ENCODE measurements at regions not wholly inside any gene's neighbourhood (a gene's known extent, or its start where the extent isn't known, plus 50 kb on each side); places are given as distances from the start of the nearest gene placed in this dataset.
A peak's percentile ranks its signal among the peaks of the same experiment; 100 is the strongest.

DNA sequence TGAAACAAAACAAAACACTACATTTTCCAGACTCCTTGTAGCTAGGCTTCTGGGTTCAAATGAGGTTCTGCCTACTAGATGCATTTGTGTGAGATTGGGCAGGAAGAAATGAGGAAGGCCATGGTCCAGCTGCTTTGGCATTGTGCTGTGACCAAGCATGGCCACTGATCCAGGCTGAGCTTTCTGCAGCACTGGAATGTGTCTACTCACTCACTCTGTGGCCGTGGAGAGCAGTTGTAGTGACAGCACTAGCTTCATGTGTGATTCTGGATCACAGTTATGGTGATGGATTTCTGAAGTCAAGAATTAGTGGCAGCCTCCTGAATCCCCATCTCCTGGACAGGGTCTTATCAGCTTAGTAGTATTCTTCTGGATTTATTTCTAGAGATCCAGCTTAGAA is 358.9 kb downstream of the GPAT3 start:
- TF ChIP-seq, protein P1, sequence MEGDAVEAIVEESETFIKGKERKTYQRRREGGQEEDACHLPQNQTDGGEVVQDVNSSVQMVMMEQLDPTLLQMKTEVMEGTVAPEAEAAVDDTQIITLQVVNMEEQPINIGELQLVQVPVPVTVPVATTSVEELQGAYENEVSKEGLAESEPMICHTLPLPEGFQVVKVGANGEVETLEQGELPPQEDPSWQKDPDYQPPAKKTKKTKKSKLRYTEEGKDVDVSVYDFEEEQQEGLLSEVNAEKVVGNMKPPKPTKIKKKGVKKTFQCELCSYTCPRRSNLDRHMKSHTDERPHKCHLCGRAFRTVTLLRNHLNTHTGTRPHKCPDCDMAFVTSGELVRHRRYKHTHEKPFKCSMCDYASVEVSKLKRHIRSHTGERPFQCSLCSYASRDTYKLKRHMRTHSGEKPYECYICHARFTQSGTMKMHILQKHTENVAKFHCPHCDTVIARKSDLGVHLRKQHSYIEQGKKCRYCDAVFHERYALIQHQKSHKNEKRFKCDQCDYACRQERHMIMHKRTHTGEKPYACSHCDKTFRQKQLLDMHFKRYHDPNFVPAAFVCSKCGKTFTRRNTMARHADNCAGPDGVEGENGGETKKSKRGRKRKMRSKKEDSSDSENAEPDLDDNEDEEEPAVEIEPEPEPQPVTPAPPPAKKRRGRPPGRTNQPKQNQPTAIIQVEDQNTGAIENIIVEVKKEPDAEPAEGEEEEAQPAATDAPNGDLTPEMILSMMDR (IDR thresholded peaks at IDR 0.05), result no peak
- H3K36me3 Mint-ChIP-seq (ENCODE audit: low read depth), result no peaks in the 10 kb centered on the region
- H3K4me1 Mint-ChIP-seq (ENCODE audit: low read depth), result peaks cover 9% of the 10 kb centered on the region
- H3K27ac Mint-ChIP-seq (ENCODE audit: unreplicated experiment), result no peak overlapping the region
- no peak for DNase-seq (ENCODE audit: low spot score)
- peaks cover 7% of the 10 kb centered on the region for H3K9me3 Mint-ChIP-seq (ENCODE audit: low read depth)
- H3K27me3 Mint-ChIP-seq (ENCODE audit: low read depth), result no peaks in the 10 kb centered on the region
- no peak overlapping the region for H3K4me3 Mint-ChIP-seq (ENCODE audit: unreplicated experiment)

DNA sequence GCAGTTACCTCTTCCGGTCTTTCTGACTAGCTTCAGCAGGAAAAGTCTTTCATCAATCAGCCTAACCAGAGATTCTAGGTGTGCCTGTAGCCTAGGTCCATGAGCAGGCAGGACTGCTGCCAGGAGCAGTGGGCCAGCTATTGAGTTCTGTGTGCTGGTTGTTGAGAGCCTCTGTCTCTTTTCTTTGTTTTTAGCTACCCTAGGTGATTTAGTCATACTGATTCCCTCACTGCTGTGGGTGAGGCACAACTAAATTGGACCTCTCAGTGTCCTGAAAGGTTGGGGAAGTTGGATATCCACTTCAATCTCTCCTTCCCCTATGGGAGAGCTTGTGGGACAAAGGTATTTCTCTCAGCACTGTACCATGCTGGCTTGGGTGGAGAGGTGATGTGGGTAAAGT is 354.9 kb downstream of the GPAT3 start:
- Mint-ChIP-seq H3K4me1 (ENCODE audit: low read depth) (peaks cover 11% of the 10 kb centered on the region), H3K27ac (ENCODE audit: unreplicated experiment) (no peak overlapping the region), H3K27me3 (ENCODE audit: low read depth) (no peaks in the 10 kb centered on the region), H3K36me3 (ENCODE audit: low read depth) (no peaks in the 10 kb centered on the region), H3K9me3 (ENCODE audit: low read depth) (peaks cover 14% of the 10 kb centered on the region), H3K4me3 (ENCODE audit: unreplicated experiment) (no peak overlapping the region)
- TF ChIP-seq, protein P1 (IDR thresholded peaks at IDR 0.05), result no peak
- DNase-seq (ENCODE audit: low spot score), result no peak

DNA sequence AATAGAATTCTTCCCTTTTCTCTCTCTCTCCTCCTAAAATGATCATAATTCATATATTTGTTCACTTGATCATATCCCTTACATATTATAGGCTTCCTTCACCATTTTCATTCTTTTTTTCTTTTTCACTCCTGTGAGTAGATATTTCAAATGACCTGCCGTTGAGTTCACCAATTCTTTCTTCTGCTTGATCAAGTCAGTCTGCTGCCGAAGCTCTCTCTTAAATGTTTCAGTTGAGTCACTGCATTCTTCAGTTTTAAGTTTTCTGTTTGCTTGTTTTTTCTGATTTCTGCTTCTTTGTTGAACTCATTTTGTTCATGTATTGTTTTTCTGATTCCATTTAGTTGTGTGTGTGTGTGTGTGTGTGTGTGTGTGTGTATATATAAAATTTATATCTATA is 354.3 kb downstream of the GPAT3 start:
- H3K27me3 Mint-ChIP-seq (ENCODE audit: low read depth), result no peaks in the 10 kb centered on the region
- H3K27ac Mint-ChIP-seq (ENCODE audit: unreplicated experiment), result peak overlapping the region; percentile 43
- TF ChIP-seq, protein P1 (IDR thresholded peaks at IDR 0.05), result no peak
- H3K36me3 Mint-ChIP-seq (ENCODE audit: low read depth), result no peaks in the 10 kb centered on the region
- no peak overlapping the region for H3K4me3 Mint-ChIP-seq (ENCODE audit: unreplicated experiment)
- H3K9me3 Mint-ChIP-seq (ENCODE audit: low read depth), result peaks cover 14% of the 10 kb centered on the region
- DNase-seq (ENCODE audit: low spot score), result no peak
- H3K4me1 Mint-ChIP-seq (ENCODE audit: low read depth), result peaks cover 11% of the 10 kb centered on the region

DNA sequence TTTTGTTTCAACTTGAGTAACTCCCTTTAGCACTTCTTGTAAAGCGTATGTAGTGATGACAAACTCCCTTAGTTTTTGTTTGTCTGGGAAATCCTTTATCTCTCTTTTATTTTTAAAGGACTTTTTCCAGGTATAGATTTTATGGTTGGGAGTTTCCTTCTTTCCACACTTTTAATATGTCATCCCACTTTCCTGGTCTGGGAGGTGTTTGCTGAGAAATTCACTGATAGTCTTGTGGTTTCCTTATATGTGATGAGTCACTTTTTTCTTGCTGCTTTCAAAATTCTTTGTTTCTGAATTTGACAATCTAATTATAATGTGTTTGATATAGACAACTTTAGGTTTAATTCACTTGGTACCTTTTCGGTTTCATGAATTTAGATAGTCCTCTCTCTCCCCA is 353.9 kb downstream of the GPAT3 start:
- H3K27ac Mint-ChIP-seq (ENCODE audit: unreplicated experiment), result peak overlapping the region; percentile 43
- H3K9me3 Mint-ChIP-seq (ENCODE audit: low read depth), result peaks cover 14% of the 10 kb centered on the region
- DNase-seq (ENCODE audit: low spot score), result no peak
- H3K4me1 Mint-ChIP-seq (ENCODE audit: low read depth), result peaks cover 11% of the 10 kb centered on the region
- no peaks in the 10 kb centered on the region for H3K27me3 Mint-ChIP-seq (ENCODE audit: low read depth)
- TF ChIP-seq, protein P1 (IDR thresholded peaks at IDR 0.05), result no peak
- no peak overlapping the region for H3K4me3 Mint-ChIP-seq (ENCODE audit: unreplicated experiment)
- no peaks in the 10 kb centered on the region for H3K36me3 Mint-ChIP-seq (ENCODE audit: low read depth)

DNA sequence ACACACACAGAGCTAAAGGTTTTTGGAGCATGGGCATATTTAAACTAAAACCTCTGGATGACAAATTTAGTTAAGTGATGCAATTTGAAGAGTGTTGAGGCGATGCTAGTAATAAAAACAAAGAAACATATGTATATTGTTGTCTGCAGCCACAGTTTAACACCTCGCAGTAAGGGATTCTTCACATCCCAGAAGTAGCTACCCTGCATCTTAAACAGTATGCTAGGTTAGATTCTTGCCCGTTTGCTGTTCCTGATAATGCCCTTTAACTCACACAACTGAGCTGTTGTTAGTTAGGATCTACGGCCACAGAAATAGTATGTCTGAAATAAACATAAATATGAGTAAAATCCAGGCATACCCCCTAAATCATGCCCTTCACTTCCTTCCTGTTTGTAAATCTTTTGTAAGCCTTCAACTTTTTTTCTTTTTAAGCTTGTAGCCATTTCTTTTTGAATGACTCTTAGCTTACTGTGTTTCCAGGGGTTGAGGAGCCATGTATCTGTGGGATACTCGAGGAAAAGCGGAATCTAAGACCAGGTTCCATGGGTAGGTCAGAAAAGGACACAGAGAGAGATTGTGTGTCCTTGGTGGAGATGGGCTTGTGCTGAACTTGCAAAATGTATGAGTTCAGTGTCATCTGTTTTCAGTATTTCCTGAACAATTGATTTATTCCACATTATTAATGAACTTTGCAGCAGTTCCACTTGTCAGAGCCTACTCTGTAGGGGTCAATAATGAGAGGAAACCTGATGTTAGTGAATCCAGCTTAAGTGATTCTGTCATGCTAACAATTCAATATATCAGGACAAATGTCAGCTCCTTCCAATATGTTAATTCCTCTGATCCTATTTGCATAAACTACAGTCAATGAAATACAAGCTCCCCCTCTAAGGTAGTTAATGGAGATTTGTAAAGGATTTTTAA is 349.6 kb downstream of the GPAT3 start:
- no peak overlapping the region for H3K4me3 Mint-ChIP-seq (ENCODE audit: unreplicated experiment)
- H3K27ac Mint-ChIP-seq (ENCODE audit: unreplicated experiment), result no peak overlapping the region
- H3K9me3 Mint-ChIP-seq (ENCODE audit: low read depth), result peaks cover 14% of the 10 kb centered on the region
- TF ChIP-seq, protein P1 (IDR thresholded peaks at IDR 0.05), result no peak
- H3K27me3 Mint-ChIP-seq (ENCODE audit: low read depth), result no peaks in the 10 kb centered on the region
- peaks cover 10% of the 10 kb centered on the region for H3K4me1 Mint-ChIP-seq (ENCODE audit: low read depth)
- no peaks in the 10 kb centered on the region for H3K36me3 Mint-ChIP-seq (ENCODE audit: low read depth)
- no peak for DNase-seq (ENCODE audit: low spot score)

All from chondrocyte (in vitro differentiated cells).